HFF-Myc (cell line): ENCODE measurements at regions not wholly inside any gene's neighbourhood (a gene's known extent, or its start where the extent isn't known, plus 50 kb on each side); places are given as distances from the start of the nearest gene placed in this dataset.

ENCODE experiments used
- DNase-seq: peaks from one replicate; pipeline ENCODE4 v3.0.0-alpha.2; 2011; ENCODE audit warnings: low read depth; ENCODE audit errors: extremely low read depth
- H3K4me3 ChIP-seq: replicated peaks from 2 replicates; pipeline ENCODE4 v1.5.1; 2011; ENCODE audit warnings: low read depth, mild to moderate bottlenecking, control low read depth, low read length
- CTCF ChIP-seq: IDR thresholded peaks from 2 replicates; pipeline ENCODE4 v1.5.1; 2012; ENCODE audit warnings: mild to moderate bottlenecking, low read depth, low read length, control low read depth; ENCODE audit errors: missing control alignments

- DNase-seq: no peak
- TF ChIP-seq CTCF: no peak
- H3K4me3 ChIP-seq: no peak overlapping the region
Observed at GRCh38 chr12:17264603-17265002, 658.6 kb upstream of the LMO3 start.

GRCh38 chr12:17239874-17240273 lies 633.9 kb upstream of the LMO3 start:
- TF ChIP-seq CTCF: no peak
- H3K4me3 ChIP-seq: no peak overlapping the region
- no peak for DNase-seq

GRCh38 chr12:17235996-17236395 lies 630.0 kb upstream of the LMO3 start:
- no peak overlapping the region for H3K4me3 ChIP-seq
- TF ChIP-seq CTCF: no peak
- DNase-seq: no peak

DNA sequence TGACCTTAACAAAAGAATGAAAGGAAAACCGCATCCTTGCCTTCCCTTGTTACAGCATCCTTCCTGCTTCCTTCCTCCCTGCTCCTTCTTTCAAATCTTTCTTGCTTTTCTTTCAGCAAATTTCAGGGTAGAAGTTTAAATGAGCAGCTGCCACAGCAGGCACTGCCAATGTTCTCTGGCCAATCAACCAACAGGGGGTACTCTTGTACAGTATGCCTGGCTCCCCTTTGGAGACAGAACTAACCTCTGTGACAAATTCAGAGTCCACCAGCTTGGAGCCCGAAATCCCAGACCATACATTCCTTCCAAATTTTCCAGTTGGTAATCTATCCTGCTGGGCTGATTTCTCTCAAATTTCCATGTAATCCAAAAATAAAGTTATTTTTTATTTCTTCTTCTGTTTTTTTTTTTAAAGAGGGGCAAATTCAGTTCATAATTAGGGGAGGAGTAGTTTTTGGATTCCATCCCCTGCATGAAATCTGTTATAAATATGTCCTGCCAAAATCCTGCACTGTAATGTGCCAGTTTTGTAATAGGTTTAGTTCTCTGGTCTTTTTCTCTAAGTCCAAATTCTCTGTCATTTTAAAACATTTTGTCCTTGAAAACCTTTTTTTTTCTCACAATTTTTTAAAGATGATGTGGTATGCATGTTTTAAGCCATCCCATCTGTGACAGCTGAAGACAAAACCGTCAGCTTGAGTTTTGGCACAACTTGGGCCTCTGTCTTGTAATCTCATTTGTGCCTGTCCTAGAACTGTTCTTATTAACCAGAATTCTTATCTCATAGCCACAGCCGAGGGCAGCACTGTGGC lies 610.0 kb upstream of the LMO3 start:
- TF ChIP-seq CTCF: no peak
- no peak for DNase-seq
- H3K4me3 ChIP-seq: no peak overlapping the region

DNA sequence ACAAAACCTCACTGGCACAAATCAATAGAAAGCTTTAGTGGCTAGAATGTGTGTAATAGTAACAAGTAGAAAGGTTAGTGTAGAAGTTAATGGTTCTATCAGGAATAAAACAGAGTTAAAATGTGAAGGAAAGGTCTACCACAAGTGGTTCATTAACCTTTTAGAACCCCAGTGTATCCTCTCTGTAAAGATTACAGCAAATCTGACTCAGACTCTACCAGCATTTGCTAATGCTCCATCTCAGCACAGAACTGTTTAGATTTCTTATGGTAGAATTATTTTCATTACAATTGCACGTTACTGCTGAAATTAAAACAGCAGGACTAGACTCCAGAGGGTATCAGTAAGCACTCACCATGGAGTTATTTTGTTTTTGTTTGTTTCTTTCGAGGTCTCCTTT lies 609.0 kb upstream of the LMO3 start:
- no peak for TF ChIP-seq CTCF
- no peak overlapping the region for H3K4me3 ChIP-seq
- DNase-seq: no peak

- H3K4me3 ChIP-seq: no peak overlapping the region
- DNase-seq: no peak
- TF ChIP-seq CTCF: no peak
Observed at GRCh38 chr12:17206553-17206952, 600.6 kb upstream of the LMO3 start.
